SK-N-SH (cell line): ENCODE measurements at regions not wholly inside any gene's neighbourhood (a gene's known extent, or its start where the extent isn't known, plus 50 kb on each side); places are given as distances from the start of the nearest gene placed in this dataset.
A peak's percentile ranks its signal among the peaks of the same experiment; 100 is the strongest.

ENCODE experiments used
- CTCF ChIA-PET: fragments of 300-600, 350-600 bp; formaldehyde crosslinking; extraction: SDS; loops from one replicate; lab custom pipeline; 2021; lab: Yijun Ruan, JAX
- POLR2A ChIA-PET: fragments of 350-600 bp; sonication (Branson Sonifier 250); formaldehyde crosslinking; extraction: SDS; loops from one replicate; lab custom pipeline; 2020; ENCODE audit warnings: antibody characterized with exemption, inconsistent platforms; lab: Yijun Ruan, JAX
- DNase-seq: peaks from one replicate; pipeline ENCODE4 v3.0.0; 2012
- H2AFZ ChIP-seq: fragments of 200-600 bp; sonication (generic); 2 replicates; pipeline ENCODE4 v1.8.1; 2016; ENCODE audit warnings: antibody characterized with exemption, mild to moderate bottlenecking, low read depth
- H3F3A ChIP-seq: fragments of 200-600 bp; sonication (generic); replicated peaks from 2 replicates; pipeline ENCODE3; 2016; ENCODE audit warnings: antibody characterized with exemption, mild to moderate bottlenecking; ENCODE audit not compliant: insufficient read depth
- H3K27ac ChIP-seq, 2 experiments: fragments of 200-500 bp in 1 of 2; fragments of 200-600 bp in 1 of 2; sonication (Bioruptor generic) in 1 of 2; sonication (generic), shearing (Covaris generic) in 1 of 2; 2 replicates each; pipeline versions ENCODE4 v1.5.1 to v1.6.1; 2014 to 2016; ENCODE audit warnings: low read depth in 2 of 2, inconsistent platforms in 1 of 2, low read length in 1 of 2, mild to moderate bottlenecking in 1 of 2, mixed read lengths in 1 of 2
- H3K27me3 ChIP-seq: fragments of 200-600 bp; sonication (generic), shearing (Covaris generic); 2 replicates; pipeline ENCODE4 v1.6.1; 2016; ENCODE audit warnings: mixed run types; ENCODE audit not compliant: insufficient read depth
- H3K36me3 ChIP-seq, 2 experiments: fragments of 200-500 bp in 1 of 2; fragments of 200-600 bp in 1 of 2; sonication (Bioruptor generic) in 1 of 2; sonication (generic) in 1 of 2; replicated peaks in 1 of 2; 2 replicates each; pipeline versions ENCODE3 to v1.5.1; 2014 to 2016; ENCODE audit warnings: low read length in 1 of 2, mild to moderate bottlenecking in 1 of 2; ENCODE audit not compliant: insufficient read depth in 2 of 2, control insufficient read depth in 1 of 2
- H3K4me1 ChIP-seq, 2 experiments: fragments of 200-500 bp in 1 of 2; fragments of 200-600 bp in 1 of 2; sonication (Bioruptor generic) in 1 of 2; sonication (generic), shearing (Covaris generic) in 1 of 2; 2 replicates each; pipeline versions ENCODE4 v1.5.1 to v1.6.1; 2014 to 2016; ENCODE audit warnings: low read depth in 1 of 2, low read length in 1 of 2, mixed run types in 1 of 2; ENCODE audit not compliant: insufficient read depth in 2 of 2, control insufficient read depth in 1 of 2
- H3K4me2 ChIP-seq: fragments of 200-600 bp; sonication (generic), shearing (Covaris generic); 2 replicates; pipeline ENCODE4 v1.6.1; 2017; ENCODE audit warnings: mixed run types
- H3K4me3 ChIP-seq, 2 experiments: fragments of 200-500 bp in 1 of 2; fragments of 200-600 bp in 1 of 2; sonication (Bioruptor generic) in 1 of 2; sonication (generic), shearing (Covaris generic) in 1 of 2; 2 replicates each; pipeline versions ENCODE4 v1.5.1 to v1.8.1; 2014 to 2016; ENCODE audit warnings: low read depth in 2 of 2, inconsistent platforms in 1 of 2, low read length in 1 of 2, mild to moderate bottlenecking in 1 of 2, mixed read lengths in 1 of 2, moderate library complexity in 1 of 2
- H3K79me2 ChIP-seq: fragments of 200-600 bp; sonication (generic); 2 replicates; pipeline ENCODE4 v1.8.1; 2017; ENCODE audit warnings: mild to moderate bottlenecking; ENCODE audit not compliant: insufficient read depth
- H3K9ac ChIP-seq: fragments of 200-600 bp; sonication (generic); 2 replicates; pipeline ENCODE4 v1.6.1; 2017; ENCODE audit warnings: mixed run types
- H3K9me2 ChIP-seq: fragments of 200-600 bp; sonication (generic); 2 replicates; pipeline ENCODE4 v1.6.1; 2017; ENCODE audit warnings: mixed run types
- H3K9me3 ChIP-seq: fragments of 200-600 bp; sonication (generic); 2 replicates; pipeline ENCODE4 v1.6.1; 2017; ENCODE audit warnings: mixed run types, mild to moderate bottlenecking, moderate library complexity
- H4K20me1 ChIP-seq: fragments of 200-600 bp; sonication (generic); 2 replicates; pipeline ENCODE4 v1.6.1; 2017; ENCODE audit warnings: mild to moderate bottlenecking, mixed run types; ENCODE audit not compliant: insufficient read depth
- FOSL2 ChIP-seq: IDR thresholded peaks from 2 replicates; pipeline ENCODE4 v1.4.0; 2012; ENCODE audit warnings: low read depth, mild to moderate bottlenecking, moderate library complexity, borderline replicate concordance
- MEF2A ChIP-seq: IDR thresholded peaks from 2 replicates; pipeline ENCODE4 v1.4.0; 2012; ENCODE audit warnings: low read depth, borderline replicate concordance
- NFIC ChIP-seq: IDR thresholded peaks from 2 replicates; pipeline ENCODE4 v1.4.0; 2012; ENCODE audit warnings: borderline replicate concordance
- NRF1 ChIP-seq: IDR thresholded peaks from 2 replicates; pipeline ENCODE4 v1.6.1; 2012; ENCODE audit warnings: low read depth, mild to moderate bottlenecking, low read length
- POLR2AphosphoS5 ChIP-seq: IDR thresholded peaks from 2 replicates; pipeline ENCODE4 v1.6.1; 2012; ENCODE audit warnings: low read depth, low read length
- REST ChIP-seq: IDR thresholded peaks from 2 replicates; pipeline ENCODE4 v1.6.1; 2012; ENCODE audit warnings: mild to moderate bottlenecking, low read depth, low read length, moderate library complexity
- RFX5 ChIP-seq: IDR thresholded peaks from 2 replicates; pipeline ENCODE4 v1.6.1; 2012; ENCODE audit warnings: mild to moderate bottlenecking, improper control_type of control experiment, low read length
- TAF1 ChIP-seq: IDR thresholded peaks from 2 replicates; pipeline ENCODE4 v1.6.1; 2012; ENCODE audit warnings: low read depth, mild to moderate bottlenecking, low read length, moderate library complexity, borderline replicate concordance
- TEAD4 ChIP-seq: IDR thresholded peaks from 2 replicates; pipeline ENCODE4 v1.4.0; 2012; ENCODE audit warnings: mild to moderate bottlenecking, borderline replicate concordance; ENCODE audit not compliant: insufficient read depth
- WGBS: methylation state at CpG from one replicate; pipeline ENCODE4 v1.1.6; 2017; ENCODE audit warnings: low lambda C conversion rate; 5-methylcytosine and 5-hydroxymethylcytosine counted together
- TF ChIP-seq, protein P1 (sequence below): IDR thresholded peaks from 2 replicates; pipeline ENCODE4 v1.4.0; 2012; ENCODE audit warnings: low read depth
- TF ChIP-seq, protein P2 (sequence below): IDR thresholded peaks from 2 replicates; pipeline ENCODE4; 2012
- TF ChIP-seq, protein P3 (sequence below): fragments of 200-600 bp; sonication (generic); IDR thresholded peaks from 2 replicates; pipeline ENCODE4 v1.6.1; 2017; ENCODE audit warnings: antibody characterized with exemption, mild to moderate bottlenecking, moderate library complexity

- 0 out of 2 replicates have a peak, but pooled peaks have one; percentile 52 for TF ChIP-seq REST
- no peak for TF ChIP-seq NRF1
- 0 out of 2 replicates have a peak, but pooled peaks have one; percentile 23 for TF ChIP-seq TAF1
- TF ChIP-seq, protein P1, sequence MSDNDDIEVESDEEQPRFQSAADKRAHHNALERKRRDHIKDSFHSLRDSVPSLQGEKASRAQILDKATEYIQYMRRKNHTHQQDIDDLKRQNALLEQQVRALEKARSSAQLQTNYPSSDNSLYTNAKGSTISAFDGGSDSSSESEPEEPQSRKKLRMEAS = peak; percentile 53; the same call in 1 of the 2 replicates
- TF ChIP-seq NFIC = peak; percentile 77
- TF ChIP-seq, protein P2, sequence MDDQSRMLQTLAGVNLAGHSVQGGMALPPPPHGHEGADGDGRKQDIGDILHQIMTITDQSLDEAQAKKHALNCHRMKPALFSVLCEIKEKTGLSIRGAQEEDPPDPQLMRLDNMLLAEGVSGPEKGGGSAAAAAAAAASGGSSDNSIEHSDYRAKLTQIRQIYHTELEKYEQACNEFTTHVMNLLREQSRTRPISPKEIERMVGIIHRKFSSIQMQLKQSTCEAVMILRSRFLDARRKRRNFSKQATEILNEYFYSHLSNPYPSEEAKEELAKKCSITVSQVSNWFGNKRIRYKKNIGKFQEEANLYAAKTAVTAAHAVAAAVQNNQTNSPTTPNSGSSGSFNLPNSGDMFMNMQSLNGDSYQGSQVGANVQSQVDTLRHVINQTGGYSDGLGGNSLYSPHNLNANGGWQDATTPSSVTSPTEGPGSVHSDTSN = peak; percentile 71; the same call in 1 of the 2 replicates
- TF ChIP-seq MEF2A = 0 out of 2 replicates have a peak, but pooled peaks have one; percentile 33
Observed at GRCh38 chr17:71412803-71413202, 708.0 kb upstream of the SOX9 start (continued).

GRCh38 chr17:71413935-71414334, 706.9 kb upstream of the SOX9 start:
- ChIA-PET POLR2A (no interaction called here), CTCF (interaction anchor here (0.9 kb wide), 1 partner anchor 13 kb away, joined by 3 read pairs; no protein-coding TSS in a partner anchor)
- 100% methylated on average over 2 of the region's 2 CpGs for WGBS

More at GRCh38 chr17:71413935-71414334, 706.9 kb upstream of the SOX9 start:
- Histone ChIP-seq H4K20me1 (no peaks in the 10 kb centered on the region), H3K27ac (peak overlapping the region in 1 of 2 experiments; percentile 88; a peak in 2 of 4 replicates)
- TF ChIP-seq RFX5 = no peak
- TF ChIP-seq NRF1 = no peak
- no peak for TF ChIP-seq POLR2AphosphoS5
- TF ChIP-seq, protein P3, sequence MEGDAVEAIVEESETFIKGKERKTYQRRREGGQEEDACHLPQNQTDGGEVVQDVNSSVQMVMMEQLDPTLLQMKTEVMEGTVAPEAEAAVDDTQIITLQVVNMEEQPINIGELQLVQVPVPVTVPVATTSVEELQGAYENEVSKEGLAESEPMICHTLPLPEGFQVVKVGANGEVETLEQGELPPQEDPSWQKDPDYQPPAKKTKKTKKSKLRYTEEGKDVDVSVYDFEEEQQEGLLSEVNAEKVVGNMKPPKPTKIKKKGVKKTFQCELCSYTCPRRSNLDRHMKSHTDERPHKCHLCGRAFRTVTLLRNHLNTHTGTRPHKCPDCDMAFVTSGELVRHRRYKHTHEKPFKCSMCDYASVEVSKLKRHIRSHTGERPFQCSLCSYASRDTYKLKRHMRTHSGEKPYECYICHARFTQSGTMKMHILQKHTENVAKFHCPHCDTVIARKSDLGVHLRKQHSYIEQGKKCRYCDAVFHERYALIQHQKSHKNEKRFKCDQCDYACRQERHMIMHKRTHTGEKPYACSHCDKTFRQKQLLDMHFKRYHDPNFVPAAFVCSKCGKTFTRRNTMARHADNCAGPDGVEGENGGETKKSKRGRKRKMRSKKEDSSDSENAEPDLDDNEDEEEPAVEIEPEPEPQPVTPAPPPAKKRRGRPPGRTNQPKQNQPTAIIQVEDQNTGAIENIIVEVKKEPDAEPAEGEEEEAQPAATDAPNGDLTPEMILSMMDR = no peak
- no peak for TF ChIP-seq FOSL2
- TF ChIP-seq TEAD4 = no peak
- TF ChIP-seq NFIC = no peak
- TF ChIP-seq, all 33 proteins: peak for 0
- no peak for DNase-seq
- Histone ChIP-seq H3K27me3 (no peaks in the 10 kb centered on the region), H3K4me1 (peaks cover 0 to 10% of the 10 kb centered on the region in 2 experiments; a peak in 2 of 4 replicates), H2AFZ (peak overlapping the region; percentile 25; the same call in 1 of the 2 replicates), H3K9ac (peak overlapping the region; percentile 25; the same call in 1 of the 2 replicates), H3F3A (peaks cover 20% of the 10 kb centered on the region), H3K36me3 (no peaks in the 10 kb centered on the region), H3K9me2 (no peaks in the 10 kb centered on the region), H3K9me3 (no peaks in the 10 kb centered on the region), H3K4me2 (no peak overlapping the region), H3K79me2 (no peaks in the 10 kb centered on the region), H3K4me3 (no peak overlapping the region)
